Stomach (tissue), 8 donors: ENCODE measurements at regions not wholly inside any gene's neighbourhood (a gene's known extent, or its start where the extent isn't known, plus 50 kb on each side); places are given as distances from the start of the nearest gene placed in this dataset.
A peak's percentile ranks its signal among the peaks of the same experiment; 100 is the strongest.

Experiments
- DNase-seq, 2 donors: peaks; one replicate each; pipeline versions ENCODE4 v3.0.0 to v3.0.0-alpha.2; 2013 to 2019
- H3K27ac ChIP-seq, 5 donors: fragments of 200-600 bp in 4 of 5; sonication (generic) in 4 of 5; one replicate each; pipeline ENCODE4 v1.5.1; 2013 to 2019; ENCODE audit warnings: mild to moderate bottlenecking in 1 of 5, moderate library complexity in 1 of 5
- H3K27me3 ChIP-seq, 3 donors: fragments of 200-600 bp; sonication (generic); one replicate each; pipeline ENCODE4 v1.5.1; 2017 to 2019; ENCODE audit warnings: mixed run types in 1 of 3
- H3K36me3 ChIP-seq, 4 donors: fragments of 200-600 bp; sonication (generic); 1 replicate in 3 of 4; 2 replicates in 1 of 4; pipeline ENCODE4 v1.5.1; 2016 to 2019
- H3K4me1 ChIP-seq, 4 donors: fragments of 200-600 bp; sonication (generic); one replicate each; pipeline ENCODE4 v1.5.1; 2016 to 2019
- H3K4me3 ChIP-seq, 4 donors: fragments of 200-600 bp; sonication (generic) in 3 of 4; one replicate each; pipeline ENCODE4 v1.5.1; 2016 to 2019; ENCODE audit warnings: mild to moderate bottlenecking in 1 of 4
- H3K9me3 ChIP-seq, 4 donors: fragments of 200-600 bp; sonication (generic); one replicate each; pipeline ENCODE4 v1.5.1; 2016 to 2019
- CTCF ChIP-seq, 7 experiments: fragments of 450-650 bp in 4 of 7; fragments of 200-600 bp in 3 of 7; sonication (generic) in 3 of 7; IDR thresholded peaks; one replicate each; pipeline ENCODE4 v1.5.1; 2016 to 2019; ENCODE audit warnings: antibody characterized with exemption in 7 of 7, control low read depth in 2 of 7, mild to moderate bottlenecking in 1 of 7
- EP300 ChIP-seq: sonication (generic); formaldehyde crosslinking; IDR thresholded peaks from one replicate; pipeline ENCODE4 v1.6.1; 2017; ENCODE audit warnings: antibody characterized with exemption
- POLR2A ChIP-seq, 4 donors: fragments of 450-650 bp; IDR thresholded peaks; one replicate each; pipeline ENCODE4 v1.6.1; 2016; ENCODE audit warnings: antibody characterized with exemption in 4 of 4, control low read depth in 2 of 4, mild to moderate bottlenecking in 1 of 4, moderate library complexity in 1 of 4
- POLR2AphosphoS5 ChIP-seq, 3 donors: sonication (generic); formaldehyde crosslinking; IDR thresholded peaks; one replicate each; pipeline ENCODE4 v1.6.1; 2016; ENCODE audit warnings: antibody characterized with exemption in 3 of 3
- WGBS, 5 donors: extraction: QIAGEN DNeasy Blood & Tissue Kit in 3 of 5; methylation state at CpG; one replicate each; pipeline versions ENCODE4 v1.1.5 to v1.1.7; 2013 to 2018; 5-methylcytosine and 5-hydroxymethylcytosine counted together
- intact Hi-C: fragments of 100-400 bp; cut with DNase I; formaldehyde crosslinking; loops from one replicate; pipeline ENCODE4 v1.15.1; 2023; ENCODE audit warnings: low total_unique reads
- donor health status: healthy with polysubstance abuse.
- donor health status: Bipolar disorder and iron deficiency.
- donor health status: healthy.

- Histone ChIP-seq H3K27ac (no peak overlapping the region), H3K4me3 (no peak overlapping the region), H3K27me3 (peaks cover 0 to 7% (median 0%) of the 10 kb centered on the region in 3 donors), H3K9me3 (no peaks in the 10 kb centered on the region), H3K36me3 (no peaks in the 10 kb centered on the region), H3K4me1 (no peaks in the 10 kb centered on the region)
- TF ChIP-seq POLR2A (IDR thresholded peaks at IDR 0.05): no peak
- TF ChIP-seq CTCF (IDR thresholded peaks at IDR 0.05): no peak
- TF ChIP-seq EP300: no peak
- TF ChIP-seq POLR2AphosphoS5 (IDR thresholded peaks at IDR 0.05): no peak
- intact Hi-C loops: no loop called here
- DNase-seq: peak in 1 of 2 donors; percentile 34
- WGBS, 5 donors: 61 to 74% (median 64%) methylated on average over 3 of the region's 3 CpGs
These were observed 271.1 kb upstream of the CHD6 start for GRCh38 chr20:41889126-41889843.

GRCh38 chr20:41888434-41888833 is 270.3 kb upstream of the CHD6 start:
- DNase-seq: no peak
- 83 to 91% (median 88%) methylated on average over 8 of the region's 8 CpGs for WGBS, 5 donors
- peaks cover 0 to 7% (median 0%) of the 10 kb centered on the region in 3 donors for H3K27me3 ChIP-seq
- intact Hi-C loops: no loop called here
- TF ChIP-seq EP300 (no peak), POLR2A (IDR thresholded peaks at IDR 0.05) (no peak), POLR2AphosphoS5 (IDR thresholded peaks at IDR 0.05) (no peak), CTCF (IDR thresholded peaks at IDR 0.05) (no peak)
- H3K4me1 ChIP-seq: no peaks in the 10 kb centered on the region
- H3K9me3 ChIP-seq: no peaks in the 10 kb centered on the region
- H3K27ac ChIP-seq: no peak overlapping the region
- no peaks in the 10 kb centered on the region for H3K36me3 ChIP-seq
- no peak overlapping the region for H3K4me3 ChIP-seq

DNA sequence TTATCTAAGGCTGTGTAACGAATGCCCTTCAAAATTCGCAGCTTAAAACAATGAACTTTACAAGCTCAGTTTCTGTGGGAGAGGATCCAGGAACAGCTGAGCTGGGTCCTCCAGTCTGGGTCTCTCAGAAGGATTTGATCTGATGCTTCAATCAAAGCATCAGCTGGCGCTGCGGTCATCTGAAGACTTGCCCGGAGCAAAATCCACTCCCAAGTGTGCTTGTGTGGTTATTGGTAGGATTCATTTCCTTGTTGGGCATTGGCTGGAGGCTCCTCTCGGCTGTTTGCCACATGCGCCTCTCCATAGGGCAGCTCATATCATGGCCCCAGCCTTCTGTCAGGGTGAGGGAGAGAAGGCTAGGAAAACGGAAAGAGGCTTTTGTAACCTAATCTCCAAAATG is 269.3 kb upstream of the CHD6 start:
- no peaks in the 10 kb centered on the region for H3K36me3 ChIP-seq
- no peak for TF ChIP-seq EP300
- H3K27ac ChIP-seq: no peak overlapping the region
- H3K27me3 ChIP-seq: peaks cover 0 to 7% (median 0%) of the 10 kb centered on the region in 3 donors
- no peak for DNase-seq
- no peak overlapping the region for H3K4me3 ChIP-seq
- intact Hi-C loops: no loop called here
- H3K4me1 ChIP-seq: no peaks in the 10 kb centered on the region
- WGBS, 5 donors: 71 to 83% (median 80%) methylated on average over 8 of the region's 8 CpGs
- H3K9me3 ChIP-seq: no peaks in the 10 kb centered on the region

DNA sequence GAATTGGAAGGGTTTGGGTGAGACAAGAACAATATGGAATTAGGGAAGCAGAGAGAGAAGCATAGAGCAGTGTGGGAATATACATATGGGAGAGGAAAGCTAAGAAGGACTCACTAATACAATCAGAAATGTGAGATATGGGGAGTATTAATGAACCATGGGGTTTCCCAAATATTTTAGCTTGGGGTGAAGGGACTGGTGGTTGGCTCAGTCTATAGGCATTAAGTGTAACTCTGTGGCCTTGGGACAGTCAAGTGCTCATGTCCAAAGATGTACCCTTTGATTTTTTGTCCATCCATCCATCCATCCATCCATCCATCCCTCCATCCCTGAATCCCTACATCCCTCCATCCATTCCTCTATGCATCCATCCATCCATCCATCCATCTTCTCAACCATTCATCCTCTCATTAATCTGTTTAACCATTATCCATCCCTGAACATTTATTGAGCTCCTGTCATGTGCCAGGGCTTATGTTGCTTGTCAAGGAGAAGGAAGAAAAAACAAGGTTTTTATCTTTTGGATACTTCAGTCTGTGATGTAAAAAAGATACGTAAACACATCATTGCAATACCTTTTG is 263.4 kb upstream of the CHD6 start:
- H3K27ac ChIP-seq: no peak overlapping the region
- no peak for DNase-seq
- no peaks in the 10 kb centered on the region for H3K4me1 ChIP-seq
- H3K9me3 ChIP-seq: no peaks in the 10 kb centered on the region
- 73 to 87% (median 83%) methylated on average over 1 of the region's 1 CpG for WGBS, 5 donors
- H3K27me3 ChIP-seq: peaks cover 0 to 7% (median 0%) of the 10 kb centered on the region in 3 donors
- no peaks in the 10 kb centered on the region for H3K36me3 ChIP-seq
- no peak overlapping the region for H3K4me3 ChIP-seq
- intact Hi-C loops: no loop called here
- TF ChIP-seq CTCF (IDR thresholded peaks at IDR 0.05) (no peak), POLR2A (IDR thresholded peaks at IDR 0.05) (no peak), POLR2AphosphoS5 (IDR thresholded peaks at IDR 0.05) (no peak)

GRCh38 chr20:41879123-41879522 is 260.9 kb upstream of the CHD6 start:
- H3K27me3 ChIP-seq: no peaks in the 10 kb centered on the region
- WGBS, 5 donors: 10 to 31% (median 20%) methylated on average over 2 of the region's 2 CpGs
- H3K36me3 ChIP-seq: no peaks in the 10 kb centered on the region
- DNase-seq: no peak
- no peaks in the 10 kb centered on the region for H3K9me3 ChIP-seq
- H3K4me3 ChIP-seq: no peak overlapping the region
- H3K27ac ChIP-seq: no peak overlapping the region
- TF ChIP-seq POLR2A (IDR thresholded peaks at IDR 0.05) (no peak), EP300 (no peak), CTCF (IDR thresholded peaks at IDR 0.05) (no peak)
- intact Hi-C loops: no loop called here
- no peaks in the 10 kb centered on the region for H3K4me1 ChIP-seq
